WTC11 (cell line): ENCODE measurements at regions not wholly inside any gene's neighbourhood (a gene's known extent, or its start where the extent isn't known, plus 50 kb on each side); places are given as distances from the start of the nearest gene placed in this dataset.

ENCODE experiments used
- ATAC-seq: fragments of 200-7000 bp; cut with Tn5 transposase; 2 replicates; pipeline ENCODE4 v1.10.0; 2021; ENCODE audit warnings: mild to moderate bottlenecking, moderate library complexity
- CTCF ChIA-PET: fragments of 300-600 bp; sonication (Branson Sonifier 250); formaldehyde crosslinking; loops from one replicate; lab custom pipeline; 2021; ENCODE audit warnings: antibody characterized with exemption; lab: Charles Lee
- POLR2A ChIA-PET: fragments of 350-600 bp; sonication (Branson Sonifier 250); formaldehyde crosslinking; loops from one replicate; lab custom pipeline; 2021; ENCODE audit warnings: antibody characterized with exemption; lab: Charles Lee
- DNase-seq: peaks from one replicate; pipeline ENCODE4 v3.0.0; 2021; ENCODE audit warnings: low spot score
- H3K27ac Mint-ChIP-seq: 2 replicates; pipeline ENCODE4 v1.8.0; 2021; ENCODE audit warnings: mixed read lengths
- H3K27me3 Mint-ChIP-seq: 2 replicates; pipeline ENCODE4 v1.8.0; 2021; ENCODE audit warnings: low read depth, mild to moderate bottlenecking, moderate library complexity, mixed read lengths
- H3K36me3 Mint-ChIP-seq: 2 replicates; pipeline ENCODE4 v1.8.0; 2021; ENCODE audit warnings: mixed read lengths
- H3K4me1 Mint-ChIP-seq: 2 replicates; pipeline ENCODE4 v1.8.0; 2022; ENCODE audit warnings: mixed read lengths
- H3K4me3 Mint-ChIP-seq: 2 replicates; pipeline ENCODE4 v1.8.0; 2021; ENCODE audit warnings: mild to moderate bottlenecking, moderate library complexity, mixed read lengths
- H3K9me3 Mint-ChIP-seq: 2 replicates; pipeline ENCODE4 v1.8.0; 2021; ENCODE audit warnings: mixed read lengths
- AR ChIP-seq: fragments of 250-450 bp; sonication (Bioruptor Pico); IDR thresholded peaks from 2 replicates; pipeline ENCODE4 v1.9.0; 2021; ENCODE audit warnings: mild to moderate bottlenecking
- CDX4 ChIP-seq: fragments of 250-450 bp; sonication (Bioruptor Pico); IDR thresholded peaks from 2 replicates; pipeline ENCODE4 v1.9.0; 2021; ENCODE audit warnings: moderate library complexity, mild to moderate bottlenecking, inconsistent platforms, borderline replicate concordance
- EMX1 ChIP-seq: fragments of 250-450 bp; sonication (Bioruptor Pico); IDR thresholded peaks from 2 replicates; pipeline ENCODE4 v1.8.0; 2021; ENCODE audit warnings: mild to moderate bottlenecking
- ESRRA ChIP-seq: sonication (generic); formaldehyde crosslinking; IDR thresholded peaks from 2 replicates; pipeline ENCODE4 v1.8.1; 2022; ENCODE audit warnings: mild to moderate bottlenecking, missing genetic modification reagents, borderline replicate concordance
- FOXK1 ChIP-seq: sonication (generic); formaldehyde crosslinking; IDR thresholded peaks from 2 replicates; pipeline ENCODE4 v1.8.0; 2022; ENCODE audit warnings: mild to moderate bottlenecking, moderate library complexity, missing genetic modification reagents
- HMGXB4 ChIP-seq: sonication (generic); formaldehyde crosslinking; IDR thresholded peaks from 2 replicates; pipeline ENCODE4 v1.8.1; 2023; ENCODE audit warnings: mild to moderate bottlenecking, moderate library complexity, missing genetic modification reagents
- MAX ChIP-seq: sonication (generic); formaldehyde crosslinking; IDR thresholded peaks from 2 replicates; pipeline ENCODE4 v1.8.0; 2022; ENCODE audit warnings: mild to moderate bottlenecking, missing genetic modification reagents
- MLX ChIP-seq: sonication (generic); formaldehyde crosslinking; IDR thresholded peaks from 2 replicates; pipeline ENCODE4 v1.8.1; 2023; ENCODE audit warnings: mild to moderate bottlenecking, missing genetic modification reagents, moderate library complexity
- PRDM15 ChIP-seq: sonication (generic); formaldehyde crosslinking; IDR thresholded peaks from 2 replicates; pipeline ENCODE4 v1.8.0; 2022; ENCODE audit warnings: missing genetic modification reagents
- PRRX2 ChIP-seq: fragments of 250-450 bp; sonication (Bioruptor Pico); IDR thresholded peaks from 2 replicates; pipeline ENCODE4 v1.8.0; 2021; ENCODE audit warnings: mild to moderate bottlenecking
- STAT6 ChIP-seq: sonication (generic); formaldehyde crosslinking; conservative IDR thresholded peaks from 2 replicates; pipeline ENCODE4 v1.8.1; 2023; ENCODE audit warnings: mild to moderate bottlenecking, low read depth, missing genetic modification reagents, moderate library complexity
- TCF7 ChIP-seq: sonication (generic); formaldehyde crosslinking; IDR thresholded peaks from 2 replicates; pipeline ENCODE4 v1.8.0; 2022; ENCODE audit warnings: mild to moderate bottlenecking, low read depth, missing genetic modification reagents, moderate library complexity
- TEAD4 ChIP-seq: sonication (generic); formaldehyde crosslinking; IDR thresholded peaks from 2 replicates; pipeline ENCODE4 v1.8.0; 2022; ENCODE audit warnings: mild to moderate bottlenecking, missing genetic modification reagents
- ZNF281 ChIP-seq: sonication (generic); formaldehyde crosslinking; IDR thresholded peaks from 2 replicates; pipeline ENCODE4 v1.8.0; 2023; ENCODE audit warnings: mild to moderate bottlenecking, missing genetic modification reagents
- ZNF396 ChIP-seq: fragments of 250-450 bp; sonication (Bioruptor Pico); IDR thresholded peaks from 2 replicates; pipeline ENCODE4 v1.8.0; 2021; ENCODE audit warnings: mild to moderate bottlenecking, moderate library complexity, borderline replicate concordance
- ZNF416 ChIP-seq: fragments of 250-450 bp; sonication (Bioruptor Pico); IDR thresholded peaks from 2 replicates; pipeline ENCODE4 v1.9.0; 2021; ENCODE audit warnings: mild to moderate bottlenecking, inconsistent platforms

- ChIA-PET CTCF (interaction anchor here (0.9 to 6.3 kb wide), 6 partner anchors 17 to 320 kb away, joined by 3 to 74 read pairs (median 28); partner anchors contain the start of gene CDS2), POLR2A (no interaction called here)
- Mint-ChIP-seq H3K9me3 (peaks cover 9% of the 10 kb centered on the region), H3K4me1 (peaks cover 20% of the 10 kb centered on the region)
- no peak for ATAC-seq
- no peak for TF ChIP-seq ESRRA (CRISPR knock-in tag)
- TF ChIP-seq TCF7, result no peak
- TF ChIP-seq CDX4 (CRISPR knock-in tag), result no peak
- TF ChIP-seq MLX (CRISPR knock-in tag), result no peak
- no peak for TF ChIP-seq PRDM15
- no peak for TF ChIP-seq STAT6 (CRISPR knock-in tag)
- no peak for TF ChIP-seq ZNF396 (CRISPR knock-in tag)
- TF ChIP-seq, all 79 proteins: peak for 0
- H3K36me3 Mint-ChIP-seq, result peaks cover 9% of the 10 kb centered on the region
- H3K27me3 Mint-ChIP-seq, result no peaks in the 10 kb centered on the region; the same call in 1 of the 2 replicates
- H3K27ac Mint-ChIP-seq, result no peak overlapping the region
- H3K4me3 Mint-ChIP-seq, result no peak overlapping the region
- no peak for DNase-seq
Measured at GRCh38 chr20:5447188-5447587, 130.4 kb upstream of the PROKR2 start.

GRCh38 chr20:5445611-5446010, 128.9 kb upstream of the PROKR2 start:
- Mint-ChIP-seq H3K4me1 (peaks cover 11% of the 10 kb centered on the region), H3K4me3 (no peak overlapping the region), H3K9me3 (no peaks in the 10 kb centered on the region)
- CTCF ChIA-PET, result interaction anchor here (0.6 to 6.3 kb wide), 3 partner anchors 15 to 90 kb away, joined by 3 to 74 read pairs (median 3); no protein-coding TSS in a partner anchor
- ATAC-seq, result no peak
- no peak for TF ChIP-seq EMX1 (CRISPR knock-in tag)
- TF ChIP-seq PRRX2 (CRISPR knock-in tag), result no peak
- TF ChIP-seq ZNF416 (CRISPR knock-in tag), result no peak
- TF ChIP-seq, all 79 proteins: peak for 0
- Mint-ChIP-seq H3K27ac (no peak overlapping the region), H3K27me3 (no peaks in the 10 kb centered on the region; the same call in 1 of the 2 replicates), H3K36me3 (no peaks in the 10 kb centered on the region)
- DNase-seq, result no peak
- POLR2A ChIA-PET, result no interaction called here

- POLR2A ChIA-PET, result no interaction called here
- ATAC-seq (no peak), DNase-seq (no peak)
- Mint-ChIP-seq H3K4me3 (no peak overlapping the region), H3K36me3 (no peaks in the 10 kb centered on the region), H3K27me3 (peaks cover 11% of the 10 kb centered on the region), H3K27ac (no peak overlapping the region), H3K4me1 (no peaks in the 10 kb centered on the region), H3K9me3 (peaks cover 4% of the 10 kb centered on the region)
- CTCF ChIA-PET, result no interaction called here
- TF ChIP-seq FOXK1 (CRISPR knock-in tag) (no peak), AR (CRISPR knock-in tag) (no peak), HMGXB4 (CRISPR knock-in tag) (no peak), MAX (no peak), TEAD4 (no peak), ZNF416 (CRISPR knock-in tag) (no peak), ZNF281 (no peak)
Measured at GRCh38 chr20:5442101-5442500, 125.3 kb upstream of the PROKR2 start.
